ENCODE measurements at regions not wholly inside any gene's neighbourhood (a gene's known extent, or its start where the extent isn't known, plus 50 kb on each side); places are given as distances from the start of the nearest gene placed in this dataset.
A peak's percentile ranks its signal among the peaks of the same experiment; 100 is the strongest.

DNA sequence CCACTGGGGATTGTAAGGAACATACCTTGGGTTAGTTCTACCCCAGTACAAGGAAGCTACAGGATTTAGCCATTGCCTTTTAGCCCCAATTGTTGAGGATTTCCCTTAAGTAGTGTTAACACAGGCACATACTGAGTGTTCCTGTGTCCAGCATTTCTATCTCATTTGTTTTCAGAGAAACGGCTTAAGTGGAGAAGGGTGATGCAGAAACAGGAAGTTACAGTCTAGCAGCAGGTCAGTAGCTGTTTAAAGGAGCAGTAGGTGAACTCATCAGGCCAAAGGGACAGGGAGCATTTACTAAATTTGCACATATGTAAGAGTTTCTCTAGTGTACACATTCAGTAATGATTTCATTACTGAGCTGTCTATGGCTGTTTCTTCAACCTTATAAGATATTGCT lies 644.2 kb upstream of the GJE1 start:
- 11 to 25% (median 15%) methylated on average over 1 of the region's 1 CpG for WGBS, 4 donors
- Histone ChIP-seq H3K27me3 (no peaks in the 10 kb centered on the region), H3K36me3 (replicated peaks in 1 of 2) (no peaks in the 10 kb centered on the region), H3K27ac (no peak overlapping the region), H3K4me3 (no peak overlapping the region), H3K9me3 (replicated peaks in 1 of 3) (no peaks in the 10 kb centered on the region), H3K4me1 (replicated peaks in 1 of 2) (peaks cover 0 to 18% of the 10 kb centered on the region in 2 donors)
- DNase-seq, result no peak
- TF ChIP-seq, protein P1, sequence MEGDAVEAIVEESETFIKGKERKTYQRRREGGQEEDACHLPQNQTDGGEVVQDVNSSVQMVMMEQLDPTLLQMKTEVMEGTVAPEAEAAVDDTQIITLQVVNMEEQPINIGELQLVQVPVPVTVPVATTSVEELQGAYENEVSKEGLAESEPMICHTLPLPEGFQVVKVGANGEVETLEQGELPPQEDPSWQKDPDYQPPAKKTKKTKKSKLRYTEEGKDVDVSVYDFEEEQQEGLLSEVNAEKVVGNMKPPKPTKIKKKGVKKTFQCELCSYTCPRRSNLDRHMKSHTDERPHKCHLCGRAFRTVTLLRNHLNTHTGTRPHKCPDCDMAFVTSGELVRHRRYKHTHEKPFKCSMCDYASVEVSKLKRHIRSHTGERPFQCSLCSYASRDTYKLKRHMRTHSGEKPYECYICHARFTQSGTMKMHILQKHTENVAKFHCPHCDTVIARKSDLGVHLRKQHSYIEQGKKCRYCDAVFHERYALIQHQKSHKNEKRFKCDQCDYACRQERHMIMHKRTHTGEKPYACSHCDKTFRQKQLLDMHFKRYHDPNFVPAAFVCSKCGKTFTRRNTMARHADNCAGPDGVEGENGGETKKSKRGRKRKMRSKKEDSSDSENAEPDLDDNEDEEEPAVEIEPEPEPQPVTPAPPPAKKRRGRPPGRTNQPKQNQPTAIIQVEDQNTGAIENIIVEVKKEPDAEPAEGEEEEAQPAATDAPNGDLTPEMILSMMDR (IDR thresholded peaks at IDR 0.05), result no peak
- no peak for TF ChIP-seq POLR2A (IDR thresholded peaks at IDR 0.05)
- intact Hi-C loops (cut with DNase I), result no loop called here

DNA sequence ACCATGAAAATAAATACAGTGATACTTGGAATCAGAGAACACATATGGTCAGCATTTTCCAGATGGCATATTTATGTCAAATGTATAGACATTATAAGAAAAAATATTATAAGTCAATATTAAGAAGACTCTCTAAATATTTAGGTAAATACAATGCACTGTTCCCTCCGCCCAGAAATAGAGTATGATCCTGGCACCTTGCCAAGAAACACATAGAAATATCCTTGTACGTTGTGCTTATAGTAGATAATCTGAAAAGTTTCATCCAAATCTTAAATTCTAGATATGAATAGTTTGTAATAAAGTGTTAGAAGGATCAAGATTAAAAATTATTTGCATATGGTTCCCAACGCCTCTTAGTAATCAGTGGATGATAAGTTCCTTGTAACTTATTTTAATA lies 645.8 kb upstream of the GJE1 start:
- peaks cover 0 to 23% of the 10 kb centered on the region in 2 donors for H3K4me1 ChIP-seq (replicated peaks in 1 of 2)
- no peaks in the 10 kb centered on the region for H3K36me3 ChIP-seq (replicated peaks in 1 of 2)
- H3K4me3 ChIP-seq, result no peak overlapping the region
- intact Hi-C loops (cut with DNase I), result no loop called here
- H3K27me3 ChIP-seq, result no peaks in the 10 kb centered on the region
- no peaks in the 10 kb centered on the region for H3K9me3 ChIP-seq (replicated peaks in 1 of 3)
- H3K27ac ChIP-seq, result no peak overlapping the region
- no peak for DNase-seq
- TF ChIP-seq POLR2A (IDR thresholded peaks at IDR 0.05), result no peak
- TF ChIP-seq, protein P1 (IDR thresholded peaks at IDR 0.05), result no peak
- WGBS, 4 donors, result 47 to 68% (median 65%) methylated on average over 3 of the region's 3 CpGs

- Histone ChIP-seq H3K36me3 (replicated peaks in 1 of 2) (no peaks in the 10 kb centered on the region), H3K9me3 (replicated peaks in 1 of 3) (no peaks in the 10 kb centered on the region), H3K4me3 (no peak overlapping the region), H3K27ac (no peak overlapping the region), H3K27me3 (no peaks in the 10 kb centered on the region), H3K4me1 (replicated peaks in 1 of 2) (peaks cover 0 to 23% of the 10 kb centered on the region in 2 donors)
- DNase-seq, result peak in 1 of 7 donors; percentile 4
- intact Hi-C loops (cut with DNase I), result no loop called here
- WGBS, 4 donors, result 79 to 88% (median 85%) methylated on average over 3 of the region's 3 CpGs
- TF ChIP-seq, protein P1 (IDR thresholded peaks at IDR 0.05), result no peak
- TF ChIP-seq POLR2A (IDR thresholded peaks at IDR 0.05), result no peak
Observed at GRCh38 chr6:141484711-141485110, 648.0 kb upstream of the GJE1 start.

DNA sequence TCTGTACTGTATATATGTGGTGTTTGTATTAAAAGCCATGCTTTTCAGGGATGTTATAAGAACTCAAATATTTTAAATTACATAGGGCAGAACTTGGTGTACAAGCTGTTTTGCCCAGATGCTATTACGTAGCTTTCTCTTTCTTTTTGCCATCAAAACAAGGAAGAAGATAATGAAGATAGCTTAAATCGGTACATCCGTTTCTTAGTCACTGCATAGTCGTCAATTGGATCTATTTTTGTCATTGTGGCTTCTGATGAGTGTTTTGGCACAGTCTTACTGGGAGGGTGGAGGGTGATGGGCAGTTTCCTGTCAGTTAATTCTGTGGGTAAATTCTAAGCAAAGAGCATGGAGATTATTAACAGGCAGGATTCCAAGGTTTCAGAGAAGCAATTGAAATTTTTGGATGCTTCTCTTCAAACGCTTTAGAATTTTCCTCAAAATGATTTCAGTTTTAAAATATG lies 649.1 kb upstream of the GJE1 start:
- TF ChIP-seq, protein P1 (IDR thresholded peaks at IDR 0.05), result no peak
- no peak for TF ChIP-seq POLR2A (IDR thresholded peaks at IDR 0.05)
- intact Hi-C loops (cut with DNase I), result no loop called here
- Histone ChIP-seq H3K27me3 (no peaks in the 10 kb centered on the region), H3K9me3 (replicated peaks in 1 of 3) (no peaks in the 10 kb centered on the region), H3K4me1 (replicated peaks in 1 of 2) (peaks cover 0 to 23% of the 10 kb centered on the region in 2 donors), H3K4me3 (peak overlapping the region in 1 of 4 donors; percentile 46), H3K36me3 (replicated peaks in 1 of 2) (no peaks in the 10 kb centered on the region), H3K27ac (peak overlapping the region in 3 of 5 donors; percentile 42 to 61 (median 47))
- peak; percentile 21 to 75 (median 30) for DNase-seq
- 11 to 24% (median 13%) methylated on average over 5 of the region's 5 CpGs for WGBS, 4 donors
